ENCODE measurements at regions not wholly inside any gene's neighbourhood (a gene's known extent, or its start where the extent isn't known, plus 50 kb on each side); places are given as distances from the start of the nearest gene placed in this dataset.

DNA sequence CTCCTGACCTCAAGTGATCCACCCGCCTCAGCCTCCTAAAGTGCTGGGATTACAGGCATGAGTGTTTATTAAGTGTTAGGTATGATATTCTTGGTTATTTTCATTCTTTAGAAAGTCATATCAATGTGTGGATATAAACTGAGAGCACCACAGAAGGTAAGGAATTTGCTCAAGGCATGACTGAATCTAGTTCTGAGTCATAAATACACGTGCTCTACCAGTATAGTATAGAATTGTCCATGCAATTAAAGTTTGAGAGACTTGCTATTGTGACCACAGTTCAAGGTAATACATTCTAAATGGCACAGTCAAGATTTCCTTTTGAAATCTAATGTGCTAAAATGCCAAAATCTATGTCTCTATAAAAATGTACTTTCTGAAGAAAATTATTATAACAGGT lies 401.1 kb upstream of the CHRM3 start:
- TF ChIP-seq MAFK (IDR thresholded peaks at IDR 0.05; ENCODE audit: partially characterized antibody) (no peak), JUN (IDR thresholded peaks at IDR 0.05) (no peak), ATOH8 (CRISPR knock-in tag; IDR thresholded peaks at IDR 0.05; ENCODE audit: low read depth) (no peak), POLR2AphosphoS2 (conservative IDR thresholded peaks at IDR 0.05; ENCODE audit: low read length) (no peak)
- CTCF ChIA-PET, result no interaction called here
- DNase-seq (ENCODE audit: low read depth in 1 of 2, low spot score in 1 of 2), result no peak

GRCh38 chr1:238982736-238983135 lies 403.6 kb upstream of the CHRM3 start:
- ChIA-PET POLR2A (no interaction called here), CTCF (no interaction called here)
- Histone ChIP-seq H3K4me3 (no peak overlapping the region), H3K27ac (no peak overlapping the region), H3K9me3 (no peaks in the 10 kb centered on the region), H3K4me2 (no peak overlapping the region), H3K4me1 (no peaks in the 10 kb centered on the region)
- TF ChIP-seq EHMT2 (IDR thresholded peaks at IDR 0.05; ENCODE audit: low read depth) (no peak), CBX8 (IDR thresholded peaks at IDR 0.05) (no peak), ESRRA (IDR thresholded peaks at IDR 0.05; ENCODE audit: borderline replicate concordance, low read length) (no peak), ZNF302 (CRISPR knock-in tag; IDR thresholded peaks at IDR 0.05) (no peak), EHF (CRISPR knock-in tag; IDR thresholded peaks at IDR 0.05) (no peak), HDAC2 (IDR thresholded peaks at IDR 0.05) (no peak)
- TF ChIP-seq, protein P1, sequence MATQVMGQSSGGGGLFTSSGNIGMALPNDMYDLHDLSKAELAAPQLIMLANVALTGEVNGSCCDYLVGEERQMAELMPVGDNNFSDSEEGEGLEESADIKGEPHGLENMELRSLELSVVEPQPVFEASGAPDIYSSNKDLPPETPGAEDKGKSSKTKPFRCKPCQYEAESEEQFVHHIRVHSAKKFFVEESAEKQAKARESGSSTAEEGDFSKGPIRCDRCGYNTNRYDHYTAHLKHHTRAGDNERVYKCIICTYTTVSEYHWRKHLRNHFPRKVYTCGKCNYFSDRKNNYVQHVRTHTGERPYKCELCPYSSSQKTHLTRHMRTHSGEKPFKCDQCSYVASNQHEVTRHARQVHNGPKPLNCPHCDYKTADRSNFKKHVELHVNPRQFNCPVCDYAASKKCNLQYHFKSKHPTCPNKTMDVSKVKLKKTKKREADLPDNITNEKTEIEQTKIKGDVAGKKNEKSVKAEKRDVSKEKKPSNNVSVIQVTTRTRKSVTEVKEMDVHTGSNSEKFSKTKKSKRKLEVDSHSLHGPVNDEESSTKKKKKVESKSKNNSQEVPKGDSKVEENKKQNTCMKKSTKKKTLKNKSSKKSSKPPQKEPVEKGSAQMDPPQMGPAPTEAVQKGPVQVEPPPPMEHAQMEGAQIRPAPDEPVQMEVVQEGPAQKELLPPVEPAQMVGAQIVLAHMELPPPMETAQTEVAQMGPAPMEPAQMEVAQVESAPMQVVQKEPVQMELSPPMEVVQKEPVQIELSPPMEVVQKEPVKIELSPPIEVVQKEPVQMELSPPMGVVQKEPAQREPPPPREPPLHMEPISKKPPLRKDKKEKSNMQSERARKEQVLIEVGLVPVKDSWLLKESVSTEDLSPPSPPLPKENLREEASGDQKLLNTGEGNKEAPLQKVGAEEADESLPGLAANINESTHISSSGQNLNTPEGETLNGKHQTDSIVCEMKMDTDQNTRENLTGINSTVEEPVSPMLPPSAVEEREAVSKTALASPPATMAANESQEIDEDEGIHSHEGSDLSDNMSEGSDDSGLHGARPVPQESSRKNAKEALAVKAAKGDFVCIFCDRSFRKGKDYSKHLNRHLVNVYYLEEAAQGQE (IDR thresholded peaks at IDR 0.05), result no peak
- 32% methylated on average over 5 of the region's 5 CpGs for WGBS (ENCODE audit: missing lambda C conversion rate)
- FAIRE-seq (no peak), ATAC-seq (no peak), DNase-seq (ENCODE audit: low read depth in 1 of 2, low spot score in 1 of 2) (no peak)

More for the DNA sequence above, 401.1 kb upstream of the CHRM3 start:
- Histone ChIP-seq H3K27ac (no peak overlapping the region), H3K4me3 (no peak overlapping the region), H3K9me3 (no peaks in the 10 kb centered on the region), H3K4me2 (no peak overlapping the region), H3K4me1 (no peaks in the 10 kb centered on the region)
- WGBS (ENCODE audit: missing lambda C conversion rate), result 31% methylated on average over 2 of the region's 2 CpGs
- no peak for ATAC-seq
- POLR2A ChIA-PET, result no interaction called here
- no peak for FAIRE-seq

DNA sequence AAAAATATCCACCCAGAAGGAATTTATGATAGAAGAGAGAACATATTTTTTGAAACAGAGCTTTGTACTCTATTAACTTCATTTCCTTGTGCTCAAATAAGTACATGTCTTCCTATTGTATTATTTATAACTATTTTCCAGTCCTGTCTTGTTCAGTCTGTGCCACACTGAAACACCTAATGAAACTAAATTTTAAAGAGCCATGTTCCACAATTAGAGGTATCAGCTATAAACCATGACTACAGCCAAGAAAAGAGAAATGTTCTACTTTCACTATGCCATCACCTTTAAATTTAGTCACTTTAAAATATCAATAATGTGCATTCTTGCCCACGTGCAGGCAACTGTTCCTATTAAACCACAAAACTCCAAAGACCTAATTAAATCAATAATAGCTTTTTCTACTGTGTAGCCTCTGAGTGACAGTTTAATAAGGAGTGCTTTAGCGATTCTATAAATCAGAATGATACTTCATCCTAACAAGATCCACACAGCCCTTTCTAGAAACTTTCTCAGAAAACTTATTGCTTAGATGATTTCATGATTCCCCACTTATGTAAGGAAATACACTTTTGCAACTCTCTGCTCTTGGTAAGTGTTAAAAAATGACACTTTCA lies 404.9 kb upstream of the CHRM3 start:
- 3% methylated on average over 2 of the region's 2 CpGs for WGBS (ENCODE audit: missing lambda C conversion rate)
- H3K4me2 ChIP-seq, result no peak overlapping the region
- TF ChIP-seq CBX8 (IDR thresholded peaks at IDR 0.05), result no peak
- no peak for TF ChIP-seq MYC (IDR thresholded peaks at IDR 0.05; ENCODE audit: borderline replicate concordance, low read length)
- TF ChIP-seq BCL3 (IDR thresholded peaks at IDR 0.05), result no peak
- TF ChIP-seq JUNB (IDR thresholded peaks at IDR 0.05), result no peak
- no peak for TF ChIP-seq RAD21 (conservative IDR thresholded peaks at IDR 0.05 in 1 of 2, IDR thresholded peaks at IDR 0.05 in 1 of 2)
- TF ChIP-seq MAFK (IDR thresholded peaks at IDR 0.05; ENCODE audit: partially characterized antibody), result no peak
- TF ChIP-seq HOXA7 (CRISPR knock-in tag; IDR thresholded peaks at IDR 0.05), result no peak
- no peak for TF ChIP-seq HOXB13 (CRISPR knock-in tag; IDR thresholded peaks at IDR 0.05; ENCODE audit: low read depth)
- no peak for TF ChIP-seq PBX3 (IDR thresholded peaks at IDR 0.05)
- TF ChIP-seq CBX2 (IDR thresholded peaks at IDR 0.05; ENCODE audit: borderline replicate concordance, low read depth), result no peak
- no peak for TF ChIP-seq MAZ (IDR thresholded peaks at IDR 0.05; ENCODE audit: borderline replicate concordance, low read depth, low read length)
- no peak overlapping the region for H3K27ac ChIP-seq
- DNase-seq (ENCODE audit: low read depth in 1 of 2, low spot score in 1 of 2) (no peak), FAIRE-seq (no peak), ATAC-seq (no peak)
- H3K4me1 ChIP-seq, result no peaks in the 10 kb centered on the region
- ChIA-PET POLR2A (no interaction called here), CTCF (no interaction called here)
- no peaks in the 10 kb centered on the region for H3K9me3 ChIP-seq
- no peak overlapping the region for H3K4me3 ChIP-seq
